Neural progenitor cell (in vitro differentiated cells): ENCODE measurements at regions not wholly inside any gene's neighbourhood (a gene's known extent, or its start where the extent isn't known, plus 50 kb on each side); places are given as distances from the start of the nearest gene placed in this dataset.

Experiments
- EZH2 ChIP-seq: fragments of 200-600 bp; sonication (generic); IDR thresholded peaks from 2 replicates; pipeline ENCODE4 v1.6.1; 2017; ENCODE audit warnings: antibody characterized with exemption, mild to moderate bottlenecking, moderate library complexity
- EZH2phosphoT487 ChIP-seq: fragments of 200-600 bp; sonication (generic); IDR thresholded peaks from 2 replicates; pipeline ENCODE4 v1.6.1; 2017; ENCODE audit warnings: antibody characterized with exemption
- TF ChIP-seq, protein P1 (sequence below): fragments of 200-600 bp; sonication (generic); IDR thresholded peaks from 2 replicates; pipeline ENCODE4 v1.5.1; 2017; ENCODE audit warnings: antibody characterized with exemption, mild to moderate bottlenecking

DNA sequence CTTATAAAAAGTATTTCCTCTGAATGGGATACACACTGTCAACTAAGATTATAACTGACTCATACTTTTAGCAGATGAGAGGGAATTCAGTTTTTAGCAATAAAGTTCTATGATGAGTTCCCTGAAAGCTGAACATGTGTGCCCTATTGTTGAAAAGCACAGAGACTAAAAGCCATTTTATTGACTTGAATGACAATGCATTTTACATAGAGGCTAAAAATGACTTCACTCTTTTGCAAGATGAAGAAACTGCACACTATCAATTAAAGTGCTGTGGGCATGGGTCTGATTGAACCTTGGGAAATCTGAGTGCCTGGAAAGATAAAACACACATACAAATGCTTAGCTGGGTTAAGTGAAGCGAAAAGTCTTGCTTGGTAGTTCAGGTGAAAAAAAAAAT, 633.4 kb downstream of the PDHA2 start:
- TF ChIP-seq, protein P1, sequence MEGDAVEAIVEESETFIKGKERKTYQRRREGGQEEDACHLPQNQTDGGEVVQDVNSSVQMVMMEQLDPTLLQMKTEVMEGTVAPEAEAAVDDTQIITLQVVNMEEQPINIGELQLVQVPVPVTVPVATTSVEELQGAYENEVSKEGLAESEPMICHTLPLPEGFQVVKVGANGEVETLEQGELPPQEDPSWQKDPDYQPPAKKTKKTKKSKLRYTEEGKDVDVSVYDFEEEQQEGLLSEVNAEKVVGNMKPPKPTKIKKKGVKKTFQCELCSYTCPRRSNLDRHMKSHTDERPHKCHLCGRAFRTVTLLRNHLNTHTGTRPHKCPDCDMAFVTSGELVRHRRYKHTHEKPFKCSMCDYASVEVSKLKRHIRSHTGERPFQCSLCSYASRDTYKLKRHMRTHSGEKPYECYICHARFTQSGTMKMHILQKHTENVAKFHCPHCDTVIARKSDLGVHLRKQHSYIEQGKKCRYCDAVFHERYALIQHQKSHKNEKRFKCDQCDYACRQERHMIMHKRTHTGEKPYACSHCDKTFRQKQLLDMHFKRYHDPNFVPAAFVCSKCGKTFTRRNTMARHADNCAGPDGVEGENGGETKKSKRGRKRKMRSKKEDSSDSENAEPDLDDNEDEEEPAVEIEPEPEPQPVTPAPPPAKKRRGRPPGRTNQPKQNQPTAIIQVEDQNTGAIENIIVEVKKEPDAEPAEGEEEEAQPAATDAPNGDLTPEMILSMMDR = no peak
- no peak for TF ChIP-seq EZH2
- TF ChIP-seq EZH2phosphoT487 = no peak
